ENCODE measurements at regions not wholly inside any gene's neighbourhood (a gene's known extent, or its start where the extent isn't known, plus 50 kb on each side); places are given as distances from the start of the nearest gene placed in this dataset.
"Not testable (repeated sequence)": the region's sequence is repeated elsewhere in the genome, so short reads cannot be mapped to it uniquely, and the experiment has no call there.

- DNase-seq (ENCODE audit: low read depth) = no peak
These were observed 83.6 kb downstream of the PLEKHG1 start for GRCh38 chr6:150683320-150683719.

GRCh38 chr6:150684161-150684560 lies 84.5 kb downstream of the PLEKHG1 start:
- DNase-seq (ENCODE audit: low read depth) = no peak

- DNase-seq (ENCODE audit: low read depth) = no peak
These were observed 85.2 kb downstream of the PLEKHG1 start for GRCh38 chr6:150684714-150685459.

- DNase-seq (ENCODE audit: low read depth) = peak; percentile 47
These were observed 86.2 kb downstream of the PLEKHG1 start for GRCh38 chr6:150685860-150686259.

- no peak for DNase-seq (ENCODE audit: low read depth)
These were observed 86.9 kb downstream of the PLEKHG1 start for GRCh38 chr6:150686566-150686965.

GRCh38 chr6:150687508-150687907 lies 87.8 kb downstream of the PLEKHG1 start:
- DNase-seq (ENCODE audit: low read depth) = no peak

- no peak for DNase-seq (ENCODE audit: low read depth)
These were observed 90.4 kb downstream of the PLEKHG1 start for GRCh38 chr6:150689900-150690590.

GRCh38 chr6:150690681-150691080 lies 91.0 kb downstream of the PLEKHG1 start:
- DNase-seq (ENCODE audit: low read depth) = no peak

GRCh38 chr6:150691463-150691862 lies 91.8 kb downstream of the PLEKHG1 start:
- DNase-seq (ENCODE audit: low read depth) = no peak

GRCh38 chr6:150692604-150693003 lies 92.9 kb downstream of the PLEKHG1 start:
- no peak for DNase-seq (ENCODE audit: low read depth)

- DNase-seq (ENCODE audit: low read depth) = no peak
These were observed 95.2 kb downstream of the PLEKHG1 start for GRCh38 chr6:150694889-150695288.

GRCh38 chr6:150695652-150696051 lies 96.0 kb downstream of the PLEKHG1 start:
- DNase-seq (ENCODE audit: low read depth) = no peak

- DNase-seq (ENCODE audit: low read depth) = no peak
These were observed 96.5 kb downstream of the PLEKHG1 start for GRCh38 chr6:150696190-150696589.

GRCh38 chr6:150696918-150697317 lies 97.2 kb downstream of the PLEKHG1 start:
- not testable (repeated sequence) for DNase-seq (ENCODE audit: low read depth)

GRCh38 chr6:150697515-150697914 lies 97.8 kb downstream of the PLEKHG1 start:
- no peak for DNase-seq (ENCODE audit: low read depth)

GRCh38 chr6:150698391-150698790 lies 98.7 kb downstream of the PLEKHG1 start:
- DNase-seq (ENCODE audit: low read depth) = no peak

GRCh38 chr6:150702675-150703074 lies 103.0 kb downstream of the PLEKHG1 start:
- no peak for DNase-seq (ENCODE audit: low read depth)

GRCh38 chr6:150704447-150705192 lies 104.9 kb downstream of the PLEKHG1 start:
- no peak for DNase-seq (ENCODE audit: low read depth)

- DNase-seq (ENCODE audit: low read depth) = no peak
These were observed 105.7 kb downstream of the PLEKHG1 start for GRCh38 chr6:150705392-150705791.

GRCh38 chr6:150710236-150710635 lies 110.6 kb downstream of the PLEKHG1 start:
- DNase-seq (ENCODE audit: low read depth) = no peak

GRCh38 chr6:150711061-150711460 lies 111.4 kb downstream of the PLEKHG1 start:
- DNase-seq (ENCODE audit: low read depth) = no peak

GRCh38 chr6:150711584-150712504 lies 112.2 kb downstream of the PLEKHG1 start:
- DNase-seq (ENCODE audit: low read depth) = no peak

Data from activated T-cell treated with anti-CD3 and anti-CD28 coated beads for 48 hours (primary cell).